ENCODE measurements at regions not wholly inside any gene's neighbourhood (a gene's known extent, or its start where the extent isn't known, plus 50 kb on each side); places are given as distances from the start of the nearest gene placed in this dataset.

GRCh38 chr10:31635415-31636065, 293.1 kb downstream of the ARHGAP12 start:
- no peak for ATAC-seq

DNA sequence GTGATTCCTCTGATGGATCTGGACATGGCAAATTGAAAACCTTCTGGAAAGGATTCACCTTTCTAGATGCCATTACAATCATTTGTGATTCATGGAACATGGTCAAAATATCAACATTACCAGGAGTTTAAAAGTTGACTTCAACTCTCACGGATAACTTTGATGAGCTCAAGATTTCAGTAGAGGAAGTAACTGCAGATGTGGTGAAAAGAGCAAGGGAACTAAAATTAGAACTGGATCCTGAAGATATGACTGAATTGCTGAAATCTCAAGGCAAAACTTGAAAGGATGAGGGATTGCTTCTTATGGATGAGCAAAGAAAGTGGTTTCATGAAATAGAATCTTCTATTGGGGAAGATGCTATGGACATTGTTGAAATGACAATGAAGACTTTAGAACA, 293.6 kb downstream of the ARHGAP12 start:
- no peak for ATAC-seq

GRCh38 chr10:31630861-31631567, 297.6 kb downstream of the ARHGAP12 start:
- ATAC-seq, result no peak

- ATAC-seq, result no peak
These were observed 303.1 kb downstream of the ARHGAP12 start for GRCh38 chr10:31625566-31625965.

GRCh38 chr10:31624611-31625010, 304.0 kb downstream of the ARHGAP12 start:
- no peak for ATAC-seq

GRCh38 chr10:31623947-31624346, 304.7 kb downstream of the ARHGAP12 start:
- ATAC-seq, result no peak

DNA sequence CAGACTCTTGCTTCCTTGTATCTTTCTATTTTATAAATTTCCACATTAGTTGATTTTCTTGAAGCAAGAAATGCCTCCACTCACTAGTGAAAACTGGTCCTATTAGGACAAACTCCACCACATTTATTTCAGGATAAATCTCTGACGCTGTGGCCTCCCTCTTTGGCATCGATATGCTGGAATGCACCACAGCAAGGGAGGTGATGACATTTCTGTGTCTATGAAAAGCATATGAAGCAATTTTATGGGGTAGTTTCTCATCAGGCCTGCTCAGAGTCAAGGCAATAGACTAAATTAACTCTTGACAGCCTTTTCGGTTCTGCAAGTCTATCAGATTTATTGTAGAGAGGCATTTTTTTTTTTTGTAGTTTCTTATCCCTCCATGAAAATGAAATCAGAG, 304.4 kb downstream of the ZEB1 start:
- ATAC-seq, result no peak

- ATAC-seq, result no peak
These were observed 304.0 kb downstream of the ZEB1 start for GRCh38 chr10:31622978-31623377.

DNA sequence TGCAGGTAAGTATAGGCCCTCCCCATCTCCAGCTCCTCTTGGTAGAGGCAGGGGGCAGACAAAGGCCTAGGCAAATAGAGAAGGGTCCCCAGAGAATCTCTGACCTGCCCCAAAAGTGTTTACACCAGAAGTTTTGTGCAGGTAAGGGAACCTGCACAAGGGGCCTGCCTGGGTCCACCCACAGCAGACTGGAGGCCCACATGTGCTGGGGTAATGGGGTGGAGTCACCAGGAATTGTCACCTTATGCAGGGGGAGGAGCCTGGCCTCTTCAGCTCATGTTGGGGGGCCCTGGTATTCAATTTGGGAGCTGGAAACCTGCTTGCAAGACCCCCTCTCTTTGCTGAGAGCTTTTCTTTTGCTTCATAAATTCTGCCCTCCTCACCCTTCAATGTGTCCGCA, 302.7 kb downstream of the ZEB1 start:
- ATAC-seq, result no peak

GRCh38 chr10:31620226-31621151, 301.5 kb downstream of the ZEB1 start:
- no peak for ATAC-seq

GRCh38 chr10:31619531-31620061, 300.6 kb downstream of the ZEB1 start:
- ATAC-seq, result peak; percentile 22

GRCh38 chr10:31618541-31619291, 299.7 kb downstream of the ZEB1 start:
- peak; percentile 32 for ATAC-seq

DNA sequence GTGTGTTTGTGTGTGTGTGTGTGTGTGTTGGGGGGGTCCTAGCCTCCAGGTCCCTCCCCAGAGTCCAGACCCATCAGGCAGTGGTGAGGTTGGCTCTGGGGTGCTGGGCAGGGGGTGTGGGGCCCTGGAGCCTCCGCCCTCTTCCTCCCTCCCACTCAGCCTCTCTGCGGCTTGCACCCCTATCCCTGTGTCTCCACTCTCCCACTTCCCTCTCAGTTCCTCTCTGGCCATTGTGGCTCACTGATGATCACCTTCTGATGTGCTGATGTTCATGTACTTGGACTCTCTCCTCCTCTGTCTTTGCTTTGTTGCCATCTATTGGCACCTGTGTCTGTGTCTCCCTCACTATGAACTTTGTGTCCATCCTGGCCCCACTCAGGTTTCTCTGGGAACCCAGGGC, 298.7 kb downstream of the ZEB1 start:
- no peak for ATAC-seq

DNA sequence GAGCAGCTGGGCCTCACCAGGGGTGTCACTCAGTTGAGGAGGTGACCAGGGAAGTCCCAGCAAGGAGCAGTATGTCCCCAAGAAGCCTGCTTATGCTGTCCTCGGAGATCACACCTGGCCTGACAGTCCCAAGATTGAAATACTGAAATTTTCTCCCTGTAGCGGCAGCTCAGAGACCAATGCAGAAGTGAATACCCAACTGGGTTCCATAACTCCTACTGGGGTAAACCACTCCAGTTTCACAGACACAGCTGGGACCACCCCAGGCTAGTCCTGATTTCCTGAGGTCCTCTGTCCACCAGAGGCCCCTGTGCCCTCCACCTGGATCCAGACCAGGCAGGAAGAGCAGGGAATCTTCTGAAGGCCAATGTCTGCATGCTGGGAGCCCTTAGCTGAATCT, 298.1 kb downstream of the ZEB1 start:
- ATAC-seq, result no peak

DNA sequence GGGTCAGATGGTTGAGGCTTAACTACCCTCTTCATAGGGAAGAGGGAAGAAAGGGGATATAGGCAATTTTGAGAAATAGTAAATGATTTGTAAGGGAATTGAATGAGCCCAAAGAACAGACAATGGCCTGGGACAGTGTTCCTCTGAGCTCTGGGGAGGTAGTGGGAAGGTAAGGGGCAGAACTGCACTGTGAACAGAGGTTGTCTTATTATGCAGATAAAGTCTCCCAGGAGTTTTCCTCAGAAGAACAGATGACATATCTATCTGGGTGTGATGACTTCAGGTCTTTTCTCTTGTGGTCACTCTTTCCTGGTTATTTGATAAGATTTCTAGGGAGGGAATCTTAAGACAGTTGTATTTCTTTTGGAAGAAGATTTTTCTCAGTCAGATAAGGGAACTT, 296.1 kb downstream of the ZEB1 start:
- ATAC-seq, result no peak

DNA sequence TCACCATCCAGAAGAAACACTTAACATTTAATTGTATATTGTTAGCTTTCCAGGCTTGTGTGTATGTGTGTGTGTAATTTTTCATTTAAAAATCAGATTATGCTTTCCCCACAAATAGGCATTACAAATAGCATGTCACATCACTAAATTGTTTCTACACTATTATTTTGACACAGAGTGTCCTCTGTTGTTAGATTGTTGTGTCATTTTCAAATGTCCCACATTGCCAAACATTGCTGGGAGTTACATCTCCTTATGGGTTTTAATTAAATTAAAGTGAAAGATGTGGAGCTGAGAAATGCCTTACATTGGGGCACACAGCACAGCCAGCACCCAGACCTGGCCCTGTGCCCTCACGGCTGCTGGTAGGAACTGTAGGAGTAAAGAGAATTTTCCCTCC, 295.6 kb downstream of the ZEB1 start:
- no peak for ATAC-seq

GRCh38 chr10:31612082-31612481, 293.1 kb downstream of the ZEB1 start:
- no peak for ATAC-seq

DNA sequence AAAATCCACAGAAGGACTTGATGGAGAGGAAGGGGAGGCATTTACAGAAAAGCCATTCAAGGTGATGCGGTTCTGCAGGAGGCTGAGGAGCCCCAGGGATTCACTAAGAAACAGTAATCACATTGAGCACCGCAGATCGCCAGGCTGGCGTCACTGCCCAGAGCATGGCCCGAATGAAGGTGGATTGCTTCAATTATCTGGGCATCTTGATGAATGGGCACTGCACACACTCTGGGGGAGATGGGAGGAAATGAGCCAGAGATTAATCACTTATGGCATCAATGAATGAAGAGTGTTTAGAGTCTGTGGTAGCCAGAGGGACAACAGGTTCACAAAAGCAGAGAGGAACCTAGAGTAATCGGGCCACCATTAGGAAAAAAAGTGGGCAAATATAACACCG, 292.1 kb downstream of the ZEB1 start:
- ATAC-seq, result no peak

GRCh38 chr10:31607481-31607880, 288.5 kb downstream of the ZEB1 start:
- no peak for ATAC-seq

DNA sequence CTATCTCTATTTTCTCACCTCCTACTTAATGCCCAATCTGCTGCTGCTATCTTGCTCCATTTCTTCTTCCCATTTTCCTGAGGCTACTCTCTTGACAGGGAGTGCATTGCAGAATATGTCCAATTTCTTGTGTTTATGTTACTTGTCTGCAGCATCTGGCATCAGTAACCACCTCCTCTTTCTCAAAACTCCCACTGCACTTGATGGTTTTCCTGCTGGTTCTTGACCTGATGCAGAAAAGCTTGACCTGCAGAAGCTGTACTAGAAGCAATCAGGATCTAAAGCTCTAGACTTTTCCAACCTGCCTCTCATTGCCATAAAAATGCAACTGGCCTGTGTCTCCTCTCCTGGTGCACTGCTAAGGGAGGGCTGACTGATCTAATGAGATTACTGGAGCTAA, 287.8 kb downstream of the ZEB1 start:
- ATAC-seq, result no peak

- no peak for ATAC-seq
These were observed 287.0 kb downstream of the ZEB1 start for GRCh38 chr10:31605861-31606525.

DNA sequence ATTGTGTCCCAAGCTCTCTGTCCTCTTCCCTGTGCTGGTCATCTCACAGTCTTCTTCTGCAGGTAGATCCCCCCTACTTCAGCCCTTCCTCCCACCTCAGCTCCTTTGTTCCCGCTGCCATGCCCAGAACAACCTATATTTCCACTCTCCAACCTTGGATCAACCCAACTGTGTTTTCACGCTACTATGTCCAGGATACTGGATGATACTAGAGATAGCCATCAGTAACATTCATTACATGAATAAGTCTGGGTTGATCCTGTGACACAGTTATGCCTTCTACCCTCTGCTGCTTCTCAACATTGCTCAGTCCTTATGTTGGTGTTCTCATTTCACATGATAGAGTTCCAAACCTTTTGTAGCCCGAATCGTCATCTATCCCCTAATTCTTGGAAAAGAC, 286.4 kb downstream of the ZEB1 start:
- no peak for ATAC-seq
